H1 (cell line): ENCODE measurements at regions not wholly inside any gene's neighbourhood (a gene's known extent, or its start where the extent isn't known, plus 50 kb on each side); places are given as distances from the start of the nearest gene placed in this dataset.
A peak's percentile ranks its signal among the peaks of the same experiment; 100 is the strongest.

Experiments
- CTCF ChIA-PET: fragments of 300-600 bp; sonication (Branson Sonifier 250); formaldehyde crosslinking; loops from one replicate; lab custom pipeline; 2021; ENCODE audit not compliant: partially characterized antibody; lab: Charles Lee
- POLR2A ChIA-PET: fragments of 300-600 bp; sonication (Branson Sonifier 250); formaldehyde crosslinking; loops from one replicate; lab custom pipeline; 2021; ENCODE audit warnings: inconsistent platforms; ENCODE audit not compliant: partially characterized antibody; lab: Charles Lee
- DNase-seq, 2 experiments: peaks; one replicate each; pipeline versions ENCODE4 v3.0.0 to v3.0.0-alpha.2; 2010 to 2022; ENCODE audit warnings: low spot score in 2 of 2, low read depth in 1 of 2, mixed read lengths in 1 of 2
- FAIRE-seq: peaks from 2 replicates; lab custom pipeline; 2011; peaks lifted over from hg19 to GRCh38; lab: Jason Lieb, UNC
- H2AFZ ChIP-seq: 2 replicates; pipeline ENCODE4 v1.8.1; 2012; ENCODE audit warnings: low read length, inconsistent platforms
- H2AK5ac ChIP-seq: 2 replicates; pipeline ENCODE4 v1.6.1; 2013; ENCODE audit warnings: low read depth, low read length
- H2BK120ac ChIP-seq: replicated peaks from 2 replicates; pipeline ENCODE3; 2013; ENCODE audit warnings: low read depth, low read length, inconsistent platforms
- H2BK12ac ChIP-seq: 2 replicates; pipeline ENCODE4 v1.6.1; 2013; ENCODE audit warnings: low read depth, low read length
- H2BK15ac ChIP-seq: 2 replicates; pipeline ENCODE4 v1.6.1; 2013; ENCODE audit warnings: low read length
- H2BK20ac ChIP-seq: 2 replicates; pipeline ENCODE4 v1.6.1; 2013; ENCODE audit warnings: low read length
- H2BK5ac ChIP-seq: 2 replicates; pipeline ENCODE4 v1.6.1; 2013; ENCODE audit warnings: low read depth, low read length
- H3K14ac ChIP-seq: 2 replicates; pipeline ENCODE4 v1.6.1; 2013; ENCODE audit warnings: inconsistent platforms; ENCODE audit not compliant: insufficient read length
- H3K18ac ChIP-seq: 2 replicates; pipeline ENCODE4 v1.6.1; 2013; ENCODE audit warnings: low read length; ENCODE audit errors: extremely low read depth
- H3K23ac ChIP-seq: 2 replicates; pipeline ENCODE4 v1.6.1; 2013; ENCODE audit warnings: inconsistent platforms; ENCODE audit not compliant: insufficient read length
- H3K23me2 ChIP-seq: 2 replicates; pipeline ENCODE4 v1.6.1; 2013; ENCODE audit warnings: low read depth, low read length
- H3K27ac ChIP-seq: 2 replicates; pipeline ENCODE4 v1.6.1; 2011; ENCODE audit warnings: low read depth, low read length, inconsistent platforms
- H3K27me3 ChIP-seq, 4 experiments: replicated peaks in 1 of 4; 1 replicate in 1 of 4; 2 replicates in 3 of 4; pipeline versions ENCODE4 v1.6.1 to v1.8.1; 2011 to 2013; ENCODE audit warnings: low read length in 3 of 4, mild to moderate bottlenecking in 3 of 4, inconsistent platforms in 2 of 4, mixed read lengths in 2 of 4, moderate library complexity in 1 of 4; ENCODE audit not compliant: control insufficient read depth in 3 of 4, insufficient read depth in 3 of 4; ENCODE audit errors: extremely low read depth in 1 of 4
- H3K36me3 ChIP-seq, 4 experiments: 2 replicates each; pipeline versions ENCODE4 v1.6.1 to v1.8.1; 2011 to 2013; ENCODE audit warnings: mild to moderate bottlenecking in 4 of 4, low read length in 3 of 4, moderate library complexity in 2 of 4, control low read depth in 1 of 4, inconsistent platforms in 1 of 4; ENCODE audit not compliant: insufficient read depth in 4 of 4, control insufficient read depth in 2 of 4
- H3K4ac ChIP-seq: replicated peaks from 2 replicates; pipeline ENCODE3; 2013; ENCODE audit warnings: low read length, low read depth, mixed read lengths, inconsistent platforms; ENCODE audit not compliant: insufficient read length
- H3K4me1 ChIP-seq, 4 experiments: replicated peaks in 1 of 4; 1 replicate in 1 of 4; 2 replicates in 3 of 4; pipeline versions ENCODE4 v1.6.1 to v1.8.1; 2011 to 2013; ENCODE audit warnings: low read length in 3 of 4, inconsistent platforms in 2 of 4, mixed read lengths in 1 of 4; ENCODE audit not compliant: insufficient read depth in 4 of 4, control insufficient read depth in 3 of 4
- H3K4me2 ChIP-seq, 2 experiments: 2 replicates each; pipeline versions ENCODE4 v1.6.1 to v1.8.1; 2011 to 2013; ENCODE audit warnings: low read depth in 2 of 2, low read length in 2 of 2, control low read depth in 1 of 2, inconsistent platforms in 1 of 2, mild to moderate bottlenecking in 1 of 2; ENCODE audit not compliant: insufficient read depth in 1 of 2
- H3K4me3 ChIP-seq, 4 experiments: fragments of 200-600, 300-600 bp in 1 of 4; sonication (generic), shearing (Covaris generic), sonication (Bioruptor Twin) in 1 of 4; 2 replicates each; pipeline versions ENCODE4 v1.5.1 to v1.8.1; 2011 to 2016; ENCODE audit warnings: low read length in 4 of 4, low read depth in 3 of 4, control low read depth in 2 of 4, inconsistent platforms in 2 of 4, mild to moderate bottlenecking in 2 of 4, mixed read lengths in 1 of 4, moderate library complexity in 1 of 4; ENCODE audit not compliant: insufficient read depth in 2 of 4; ENCODE audit errors: extremely low read depth in 1 of 4
- H3K56ac ChIP-seq: replicated peaks from 2 replicates; pipeline ENCODE3; 2013; ENCODE audit warnings: low read depth, mild to moderate bottlenecking, mixed read lengths, low read length, inconsistent platforms; ENCODE audit not compliant: insufficient read length
- H3K79me1 ChIP-seq: 2 replicates; pipeline ENCODE4 v1.6.1; 2013; ENCODE audit warnings: low read depth, low read length, control low read depth
- H3K79me2 ChIP-seq, 2 experiments: 2 replicates each; pipeline versions ENCODE4 v1.6.1 to v1.8.1; 2012 to 2013; ENCODE audit warnings: low read length in 2 of 2, mild to moderate bottlenecking in 2 of 2, inconsistent platforms in 1 of 2; ENCODE audit not compliant: insufficient read depth in 2 of 2, control insufficient read depth in 1 of 2
- H3K9ac ChIP-seq, 4 experiments: replicated peaks in 1 of 4; 1 replicate in 1 of 4; 2 replicates in 3 of 4; pipeline versions ENCODE4 v1.6.1 to v1.8.1; 2011 to 2013; ENCODE audit warnings: low read depth in 3 of 4, low read length in 3 of 4, control low read depth in 2 of 4, mild to moderate bottlenecking in 2 of 4, moderate library complexity in 2 of 4, inconsistent platforms in 1 of 4; ENCODE audit errors: extremely low read depth in 1 of 4
- H3K9me3 ChIP-seq, 2 experiments: 2 replicates each; pipeline versions ENCODE4 v1.6.1 to v1.8.1; 2012 to 2013; ENCODE audit warnings: mild to moderate bottlenecking in 2 of 2, moderate library complexity in 2 of 2, control low read depth in 1 of 2, inconsistent platforms in 1 of 2, low read depth in 1 of 2, low read length in 1 of 2, mixed read lengths in 1 of 2; ENCODE audit not compliant: insufficient read depth in 2 of 2
- H4K20me1 ChIP-seq, 2 experiments: replicated peaks in 1 of 2; 2 replicates each; pipeline versions ENCODE3 to v1.8.1; 2011 to 2013; ENCODE audit warnings: inconsistent platforms in 2 of 2, low read length in 2 of 2, mild to moderate bottlenecking in 1 of 2; ENCODE audit not compliant: insufficient read depth in 2 of 2, control insufficient read depth in 1 of 2
- H4K5ac ChIP-seq: 2 replicates; pipeline ENCODE4 v1.6.1; 2013; ENCODE audit warnings: low read length, low read depth, mixed read lengths, inconsistent platforms; ENCODE audit not compliant: insufficient read length
- H4K8ac ChIP-seq: 2 replicates; pipeline ENCODE4 v1.8.0; 2013; ENCODE audit warnings: mild to moderate bottlenecking, moderate library complexity, low read length, inconsistent platforms; ENCODE audit not compliant: insufficient read depth; ENCODE audit errors: extremely low read depth
- H4K91ac ChIP-seq: replicated peaks from 2 replicates; pipeline ENCODE3; 2013; ENCODE audit warnings: low read length, mixed read lengths, inconsistent platforms; ENCODE audit not compliant: insufficient read length
- ASH2L ChIP-seq: fragments of 200-600, 300-600 bp; sonication (generic); IDR thresholded peaks from one replicate; pipeline ENCODE4 v1.7.1; 2017; ENCODE audit warnings: low read length
- FOSL1 ChIP-seq: IDR thresholded peaks from 2 replicates; pipeline ENCODE4 v1.6.1; 2011; ENCODE audit warnings: mild to moderate bottlenecking, low read depth, low read length, moderate library complexity; ENCODE audit not compliant: insufficient read depth
- RBBP5 ChIP-seq: IDR thresholded peaks from 2 replicates; pipeline ENCODE4 v1.7.1; 2012; ENCODE audit warnings: low read depth, mild to moderate bottlenecking, inconsistent platforms, low read length, moderate library complexity, borderline replicate concordance
- RNF2 ChIP-seq: fragments of 200-900, 300-1000 bp; sonication (generic); IDR thresholded peaks from 2 replicates; pipeline ENCODE4 v1.7.1; 2016; ENCODE audit warnings: borderline replicate concordance, low read depth, mild to moderate bottlenecking, antibody characterized with exemption, low read length; ENCODE audit not compliant: poor library complexity, severe bottlenecking; ENCODE audit errors: missing control alignments
- SP4 ChIP-seq: IDR thresholded peaks from 2 replicates; pipeline ENCODE4 v1.6.1; 2012; ENCODE audit warnings: low read length, inconsistent platforms
- ZNF274 ChIP-seq: IDR thresholded peaks from 2 replicates; pipeline ENCODE4 v1.7.0; 2012; ENCODE audit warnings: low read length, borderline replicate concordance; ENCODE audit errors: extremely low read depth
- WGBS, 2 experiments: shearing (Covaris generic) in 1 of 2; methylation state at CpG; one replicate each; pipeline versions ENCODE4 v1.1.6 to v1.1.7; 2013 to 2015; ENCODE audit warnings: low lambda C conversion rate in 2 of 2, mixed read lengths in 2 of 2, inconsistent platforms in 1 of 2, low coverage in 1 of 2, missing lambda C conversion rate in 1 of 2; ENCODE audit not compliant: insufficient replicate concordance in 2 of 2, insufficient coverage in 1 of 2, insufficient read length in 1 of 2; ENCODE audit errors: extremely low coverage in 1 of 2, missing lambda C conversion rate in 1 of 2; 5-methylcytosine and 5-hydroxymethylcytosine counted together
- TF ChIP-seq, protein P1 (sequence below): IDR thresholded peaks from 2 replicates; pipeline ENCODE4 v1.6.1; 2012; ENCODE audit warnings: inconsistent platforms
- TF ChIP-seq, protein P2 (sequence below): IDR thresholded peaks from 2 replicates; pipeline ENCODE4 v1.6.1; 2012; ENCODE audit warnings: low read length, inconsistent platforms

GRCh38 chr6:14270925-14271788 is 153.6 kb downstream of the CD83 start:
- H2AFZ ChIP-seq, result no peak overlapping the region
- TF ChIP-seq ASH2L (no peak), RNF2 (no peak), ZNF274 (no peak), RBBP5 (no peak), FOSL1 (no peak), SP4 (no peak)
- TF ChIP-seq, protein P1, sequence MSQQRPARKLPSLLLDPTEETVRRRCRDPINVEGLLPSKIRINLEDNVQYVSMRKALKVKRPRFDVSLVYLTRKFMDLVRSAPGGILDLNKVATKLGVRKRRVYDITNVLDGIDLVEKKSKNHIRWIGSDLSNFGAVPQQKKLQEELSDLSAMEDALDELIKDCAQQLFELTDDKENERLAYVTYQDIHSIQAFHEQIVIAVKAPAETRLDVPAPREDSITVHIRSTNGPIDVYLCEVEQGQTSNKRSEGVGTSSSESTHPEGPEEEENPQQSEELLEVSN, result no peak
- TF ChIP-seq, protein P2, sequence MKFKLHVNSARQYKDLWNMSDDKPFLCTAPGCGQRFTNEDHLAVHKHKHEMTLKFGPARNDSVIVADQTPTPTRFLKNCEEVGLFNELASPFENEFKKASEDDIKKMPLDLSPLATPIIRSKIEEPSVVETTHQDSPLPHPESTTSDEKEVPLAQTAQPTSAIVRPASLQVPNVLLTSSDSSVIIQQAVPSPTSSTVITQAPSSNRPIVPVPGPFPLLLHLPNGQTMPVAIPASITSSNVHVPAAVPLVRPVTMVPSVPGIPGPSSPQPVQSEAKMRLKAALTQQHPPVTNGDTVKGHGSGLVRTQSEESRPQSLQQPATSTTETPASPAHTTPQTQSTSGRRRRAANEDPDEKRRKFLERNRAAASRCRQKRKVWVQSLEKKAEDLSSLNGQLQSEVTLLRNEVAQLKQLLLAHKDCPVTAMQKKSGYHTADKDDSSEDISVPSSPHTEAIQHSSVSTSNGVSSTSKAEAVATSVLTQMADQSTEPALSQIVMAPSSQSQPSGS, result no peak

More at GRCh38 chr6:14270925-14271788, 153.6 kb downstream of the CD83 start:
- Histone ChIP-seq H2BK5ac (no peak overlapping the region; the same call in 1 of the 2 replicates), H3K4me3 (no peak overlapping the region), H3K9me3 (peaks cover 8 to 9% of the 10 kb centered on the region in 2 experiments; a peak in 2 of 4 replicates), H3K4ac (no peak overlapping the region), H3K18ac (peak overlapping the region; percentile 43; the same call in 1 of the 2 replicates), H4K91ac (peak overlapping the region; percentile 73), H3K9ac (no peak overlapping the region), H3K14ac (no peak overlapping the region), H3K27ac (no peak overlapping the region), H3K23me2 (no peaks in the 10 kb centered on the region; the same call in 1 of the 2 replicates), H2BK15ac (peak overlapping the region; percentile 83; the same call in 1 of the 2 replicates), H2BK120ac (no peak overlapping the region), H3K79me1 (no peaks in the 10 kb centered on the region), H4K8ac (no peak overlapping the region), H3K79me2 (no peaks in the 10 kb centered on the region), H3K56ac (no peak overlapping the region), H3K4me2 (no peak overlapping the region), H2AK5ac (no peak overlapping the region), H4K5ac (no peak overlapping the region), H3K36me3 (no peaks in the 10 kb centered on the region; a peak in 1 of 8 replicates), H3K27me3 (peaks cover 0 to 10% (median 6%) of the 10 kb centered on the region in 4 experiments; a peak in 1 of 7 replicates), H3K4me1 (peaks cover 3 to 15% (median 9%) of the 10 kb centered on the region in 4 experiments; a peak in 5 of 7 replicates), H4K20me1 (no peaks in the 10 kb centered on the region), H3K23ac (no peak overlapping the region), H2BK12ac (peak overlapping the region; percentile 72), H2BK20ac (no peak overlapping the region)
- FAIRE-seq, result no peak
- peak in 1 of 2 experiments; percentile 32 for DNase-seq
- ChIA-PET POLR2A (no interaction called here), CTCF (interaction anchor here (0.7 to 1.8 kb wide), 2 partner anchors 11 to 49 kb away, joined by 3 to 5 read pairs; no protein-coding TSS in a partner anchor)
- 78% methylated on average over 9 of the region's 11 CpGs; no CpG with 5 or more reads in 1 of the 2 experiments for WGBS, 2 experiments
